ENCODE measurements at regions not wholly inside any gene's neighbourhood (a gene's known extent, or its start where the extent isn't known, plus 50 kb on each side); places are given as distances from the start of the nearest gene placed in this dataset.

DNA sequence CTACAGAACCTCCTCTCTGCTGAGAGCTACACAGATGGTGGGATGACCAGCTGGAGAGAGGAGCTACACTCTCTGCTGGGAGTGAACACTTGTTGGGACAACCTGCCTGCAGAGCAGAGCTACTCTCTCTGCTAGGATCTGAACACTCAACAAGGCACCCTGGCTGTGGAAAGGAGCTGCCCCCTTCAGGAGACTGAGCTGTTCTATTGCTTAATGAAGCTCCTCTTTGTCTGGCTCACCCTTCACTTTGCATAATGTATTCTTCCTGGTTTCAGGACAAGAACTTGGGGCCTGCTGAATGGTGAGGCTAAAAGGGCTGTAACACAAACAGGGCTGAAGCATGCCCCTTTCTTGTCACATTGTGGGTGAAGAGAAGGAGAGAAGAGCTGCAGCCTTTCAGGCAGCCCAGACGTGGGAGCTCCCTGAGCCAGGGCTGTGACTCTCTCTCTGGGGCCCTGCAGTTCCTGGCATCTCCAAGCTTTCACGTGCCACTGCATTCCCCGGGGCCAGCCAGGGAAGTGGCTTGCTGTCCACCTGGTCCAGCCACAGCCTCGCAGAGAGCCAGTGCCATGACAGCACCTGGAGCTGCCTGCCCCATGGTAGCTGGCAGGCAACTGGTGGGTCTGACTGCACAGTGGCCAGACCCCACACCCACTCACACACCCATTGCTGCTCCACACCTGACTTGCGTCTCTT is 272.8 kb upstream of the KCNJ16 start:
- TF ChIP-seq, protein P1, sequence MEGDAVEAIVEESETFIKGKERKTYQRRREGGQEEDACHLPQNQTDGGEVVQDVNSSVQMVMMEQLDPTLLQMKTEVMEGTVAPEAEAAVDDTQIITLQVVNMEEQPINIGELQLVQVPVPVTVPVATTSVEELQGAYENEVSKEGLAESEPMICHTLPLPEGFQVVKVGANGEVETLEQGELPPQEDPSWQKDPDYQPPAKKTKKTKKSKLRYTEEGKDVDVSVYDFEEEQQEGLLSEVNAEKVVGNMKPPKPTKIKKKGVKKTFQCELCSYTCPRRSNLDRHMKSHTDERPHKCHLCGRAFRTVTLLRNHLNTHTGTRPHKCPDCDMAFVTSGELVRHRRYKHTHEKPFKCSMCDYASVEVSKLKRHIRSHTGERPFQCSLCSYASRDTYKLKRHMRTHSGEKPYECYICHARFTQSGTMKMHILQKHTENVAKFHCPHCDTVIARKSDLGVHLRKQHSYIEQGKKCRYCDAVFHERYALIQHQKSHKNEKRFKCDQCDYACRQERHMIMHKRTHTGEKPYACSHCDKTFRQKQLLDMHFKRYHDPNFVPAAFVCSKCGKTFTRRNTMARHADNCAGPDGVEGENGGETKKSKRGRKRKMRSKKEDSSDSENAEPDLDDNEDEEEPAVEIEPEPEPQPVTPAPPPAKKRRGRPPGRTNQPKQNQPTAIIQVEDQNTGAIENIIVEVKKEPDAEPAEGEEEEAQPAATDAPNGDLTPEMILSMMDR (IDR thresholded peaks at IDR 0.05), result no peak
- TF ChIP-seq POLR2A (IDR thresholded peaks at IDR 0.05), result no peak
